Activated CD4-positive, CD25-positive, alpha-beta regulatory T cell treated with anti-CD3 and anti-CD28 coated beads, Interleukin-2, amount 50 U/mL, for 24 hours (primary cell): ENCODE measurements at regions not wholly inside any gene's neighbourhood (a gene's known extent, or its start where the extent isn't known, plus 50 kb on each side); places are given as distances from the start of the nearest gene placed in this dataset.
A peak's percentile ranks its signal among the peaks of the same experiment; 100 is the strongest.

Experiments
- ATAC-seq, 2 donors: fragments of 150-1000 bp; cut with Tn5 transposase; one replicate each; pipeline ENCODE4 v1.10.0; 2021; ENCODE audit warnings: mild to moderate bottlenecking in 1 of 2, moderate library complexity in 1 of 2

GRCh38 chr2:172658945-172659344, 76.7 kb upstream of the RAPGEF4 start:
- no peak for ATAC-seq

- no peak for ATAC-seq
Measured at GRCh38 chr2:172662099-172662498, 73.5 kb upstream of the RAPGEF4 start.

- ATAC-seq: no peak
Measured at GRCh38 chr2:172664766-172665165, 70.9 kb upstream of the RAPGEF4 start.

- ATAC-seq: no peak
Measured at GRCh38 chr2:172667581-172668325, 67.9 kb upstream of the RAPGEF4 start.

GRCh38 chr2:172671501-172671900, 64.1 kb upstream of the RAPGEF4 start:
- no peak for ATAC-seq

GRCh38 chr2:172672114-172672513, 63.5 kb upstream of the RAPGEF4 start:
- no peak for ATAC-seq

GRCh38 chr2:172673056-172673683, 62.5 kb upstream of the RAPGEF4 start:
- ATAC-seq: no peak

- ATAC-seq: peak in 1 of 2 donors; percentile 49
Measured at GRCh38 chr2:172674034-172674967, 61.3 kb upstream of the RAPGEF4 start.

GRCh38 chr2:172674968-172675303, 60.7 kb upstream of the RAPGEF4 start:
- no peak for ATAC-seq

GRCh38 chr2:172677363-172677762, 58.3 kb upstream of the RAPGEF4 start:
- ATAC-seq: no peak

- no peak for ATAC-seq
Measured at GRCh38 chr2:172680436-172681068, 55.1 kb upstream of the RAPGEF4 start.

GRCh38 chr2:172685467-172685866, 50.2 kb upstream of the RAPGEF4 start:
- ATAC-seq: no peak
